WTC11 (cell line): ENCODE measurements at regions not wholly inside any gene's neighbourhood (a gene's known extent, or its start where the extent isn't known, plus 50 kb on each side); places are given as distances from the start of the nearest gene placed in this dataset.

Experiments used
- ATAC-seq: fragments of 200-7000 bp; cut with Tn5 transposase; 2 replicates; pipeline ENCODE4 v1.10.0; 2021; ENCODE audit warnings: mild to moderate bottlenecking, moderate library complexity
- CTCF ChIA-PET: fragments of 300-600 bp; sonication (Branson Sonifier 250); formaldehyde crosslinking; loops from one replicate; lab custom pipeline; 2021; ENCODE audit warnings: antibody characterized with exemption; lab: Charles Lee
- POLR2A ChIA-PET: fragments of 350-600 bp; sonication (Branson Sonifier 250); formaldehyde crosslinking; loops from one replicate; lab custom pipeline; 2021; ENCODE audit warnings: antibody characterized with exemption; lab: Charles Lee
- DNase-seq: peaks from one replicate; pipeline ENCODE4 v3.0.0; 2021; ENCODE audit warnings: low spot score
- H3K27ac Mint-ChIP-seq: 2 replicates; pipeline ENCODE4 v1.8.0; 2021; ENCODE audit warnings: mixed read lengths
- H3K27me3 Mint-ChIP-seq: 2 replicates; pipeline ENCODE4 v1.8.0; 2021; ENCODE audit warnings: low read depth, mild to moderate bottlenecking, moderate library complexity, mixed read lengths
- H3K36me3 Mint-ChIP-seq: 2 replicates; pipeline ENCODE4 v1.8.0; 2021; ENCODE audit warnings: mixed read lengths
- H3K4me1 Mint-ChIP-seq: 2 replicates; pipeline ENCODE4 v1.8.0; 2022; ENCODE audit warnings: mixed read lengths
- H3K4me3 Mint-ChIP-seq: 2 replicates; pipeline ENCODE4 v1.8.0; 2021; ENCODE audit warnings: mild to moderate bottlenecking, moderate library complexity, mixed read lengths
- H3K9me3 Mint-ChIP-seq: 2 replicates; pipeline ENCODE4 v1.8.0; 2021; ENCODE audit warnings: mixed read lengths
- AR ChIP-seq: fragments of 250-450 bp; sonication (Bioruptor Pico); IDR thresholded peaks from 2 replicates; pipeline ENCODE4 v1.9.0; 2021; ENCODE audit warnings: mild to moderate bottlenecking
- ATF1 ChIP-seq: sonication (generic); formaldehyde crosslinking; IDR thresholded peaks from 2 replicates; pipeline ENCODE4 v1.8.1; 2023; ENCODE audit warnings: mild to moderate bottlenecking, moderate library complexity, missing genetic modification reagents
- CTCF ChIP-seq: fragments of 200-600 bp; IDR thresholded peaks from 2 replicates; pipeline ENCODE4 v1.8.0; 2022; ENCODE audit warnings: antibody characterized with exemption
- E2F1 ChIP-seq: sonication (generic); formaldehyde crosslinking; IDR thresholded peaks from 2 replicates; pipeline ENCODE4 v1.8.0; 2022; ENCODE audit warnings: mild to moderate bottlenecking, missing genetic modification reagents
- E2F4 ChIP-seq: sonication (generic); formaldehyde crosslinking; IDR thresholded peaks from 2 replicates; pipeline ENCODE4 v1.8.1; 2022; ENCODE audit warnings: low read depth, mild to moderate bottlenecking, moderate library complexity, missing genetic modification reagents, borderline replicate concordance
- E2F5 ChIP-seq: sonication (generic); formaldehyde crosslinking; IDR thresholded peaks from 2 replicates; pipeline ENCODE4 v1.8.1; 2022; ENCODE audit warnings: mild to moderate bottlenecking, moderate library complexity, missing genetic modification reagents
- ERG ChIP-seq: fragments of 250-450 bp; sonication (Bioruptor Pico); IDR thresholded peaks from 2 replicates; pipeline ENCODE4 v1.8.0; 2021; ENCODE audit warnings: mild to moderate bottlenecking
- ETV6 ChIP-seq: sonication (generic); formaldehyde crosslinking; IDR thresholded peaks from 2 replicates; pipeline ENCODE4 v1.8.1; 2022; ENCODE audit warnings: mild to moderate bottlenecking, missing genetic modification reagents
- FOXP4 ChIP-seq: sonication (generic); formaldehyde crosslinking; IDR thresholded peaks from 2 replicates; pipeline ENCODE4 v1.8.0; 2022; ENCODE audit warnings: mild to moderate bottlenecking, missing genetic modification reagents
- IRF1 ChIP-seq: sonication (generic); formaldehyde crosslinking; IDR thresholded peaks from 2 replicates; pipeline ENCODE4 v1.8.0; 2023; ENCODE audit warnings: missing genetic modification reagents
- MLX ChIP-seq: sonication (generic); formaldehyde crosslinking; IDR thresholded peaks from 2 replicates; pipeline ENCODE4 v1.8.1; 2023; ENCODE audit warnings: mild to moderate bottlenecking, missing genetic modification reagents, moderate library complexity
- NFYB ChIP-seq: sonication (generic); formaldehyde crosslinking; conservative IDR thresholded peaks from 2 replicates; pipeline ENCODE4 v1.8.0; 2022; ENCODE audit warnings: low read depth, missing genetic modification reagents
- NR3C1 ChIP-seq: sonication (generic); formaldehyde crosslinking; conservative IDR thresholded peaks from 2 replicates; pipeline ENCODE4 v1.8.1; 2023; ENCODE audit warnings: low read depth, mild to moderate bottlenecking, missing genetic modification reagents
- SOX15 ChIP-seq: fragments of 250-450 bp; sonication (Bioruptor Pico); IDR thresholded peaks from 2 replicates; pipeline ENCODE4 v1.9.0; 2021; ENCODE audit warnings: mild to moderate bottlenecking
- ZBTB21 ChIP-seq: sonication (generic); formaldehyde crosslinking; IDR thresholded peaks from 2 replicates; pipeline ENCODE4 v1.8.1; 2023; ENCODE audit warnings: mild to moderate bottlenecking, missing genetic modification reagents, borderline replicate concordance
- ZNF121 ChIP-seq: sonication (generic); formaldehyde crosslinking; IDR thresholded peaks from 2 replicates; pipeline ENCODE4 v1.8.0; 2023; ENCODE audit warnings: missing genetic modification reagents
- ZNF232 ChIP-seq: sonication (generic); formaldehyde crosslinking; IDR thresholded peaks from 2 replicates; pipeline ENCODE4 v1.8.0; 2022; ENCODE audit warnings: mild to moderate bottlenecking, missing genetic modification reagents
- ZNF317 ChIP-seq: sonication (generic); formaldehyde crosslinking; IDR thresholded peaks from 2 replicates; pipeline ENCODE4 v1.8.1; 2023; ENCODE audit warnings: low read depth, mild to moderate bottlenecking, moderate library complexity, missing genetic modification reagents, borderline replicate concordance
- ZNF396 ChIP-seq: fragments of 250-450 bp; sonication (Bioruptor Pico); IDR thresholded peaks from 2 replicates; pipeline ENCODE4 v1.8.0; 2021; ENCODE audit warnings: mild to moderate bottlenecking, moderate library complexity, borderline replicate concordance
- ZNF512 ChIP-seq: sonication (generic); formaldehyde crosslinking; IDR thresholded peaks from 2 replicates; pipeline ENCODE4 v1.8.1; 2022; ENCODE audit warnings: missing genetic modification reagents, borderline replicate concordance

- CTCF ChIA-PET, result no interaction called here
- Mint-ChIP-seq H3K27ac (no peak overlapping the region), H3K36me3 (peaks cover 4% of the 10 kb centered on the region; the same call in 1 of the 2 replicates)
- DNase-seq, result no peak
- POLR2A ChIA-PET, result no interaction called here
- no peak for TF ChIP-seq CTCF
- TF ChIP-seq ETV6 (CRISPR knock-in tag), result no peak
- no peak for TF ChIP-seq ZNF396 (CRISPR knock-in tag)
- no peak for TF ChIP-seq E2F4 (CRISPR knock-in tag)
- no peak for TF ChIP-seq ZBTB21 (CRISPR knock-in tag)
- TF ChIP-seq ZNF317 (CRISPR knock-in tag), result no peak
- TF ChIP-seq ERG, result no peak
- TF ChIP-seq ATF1 (CRISPR knock-in tag), result no peak
- TF ChIP-seq FOXP4 (CRISPR knock-in tag), result no peak
- TF ChIP-seq E2F1 (CRISPR knock-in tag), result no peak
- no peak for TF ChIP-seq E2F5
- no peak for TF ChIP-seq NFYB (CRISPR knock-in tag)
- TF ChIP-seq MLX, result no peak
- TF ChIP-seq ZNF121 (CRISPR knock-in tag), result no peak
- no peak for TF ChIP-seq ZNF512 (CRISPR knock-in tag)
- TF ChIP-seq IRF1 (CRISPR knock-in tag), result no peak
- TF ChIP-seq AR (CRISPR knock-in tag), result no peak
- no peak for TF ChIP-seq ZNF232
- no peak for TF ChIP-seq NR3C1
- no peak for TF ChIP-seq SOX15 (CRISPR knock-in tag)
- TF ChIP-seq, all 79 proteins: peak for 0
- no peaks in the 10 kb centered on the region for H3K27me3 Mint-ChIP-seq
- peaks cover 20% of the 10 kb centered on the region for H3K4me1 Mint-ChIP-seq
- H3K4me3 Mint-ChIP-seq, result no peak overlapping the region
- peaks cover 4% of the 10 kb centered on the region; the same call in 1 of the 2 replicates for H3K9me3 Mint-ChIP-seq
- no peak for ATAC-seq
Observed at GRCh38 chr2:237214963-237215362, 129.3 kb downstream of the COPS8 start.
